Rectal smooth muscle tissue (tissue), 1 donor: ENCODE measurements at regions not wholly inside any gene's neighbourhood (a gene's known extent, or its start where the extent isn't known, plus 50 kb on each side); places are given as distances from the start of the nearest gene placed in this dataset.

Experiments used
- H3K27ac ChIP-seq: one replicate; pipeline ENCODE4 v1.7.0; 2013; ENCODE audit warnings: low read depth, low read length, inconsistent platforms
- H3K27me3 ChIP-seq: one replicate; pipeline ENCODE4 v1.7.0; 2013; ENCODE audit warnings: low read length; ENCODE audit not compliant: control insufficient read depth, insufficient read depth
- H3K36me3 ChIP-seq: one replicate; pipeline ENCODE4 v1.7.0; 2013; ENCODE audit warnings: low read length; ENCODE audit not compliant: control insufficient read depth, insufficient read depth
- H3K4me1 ChIP-seq: one replicate; pipeline ENCODE4 v1.7.0; 2013; ENCODE audit warnings: low read length; ENCODE audit not compliant: control insufficient read depth, insufficient read depth
- H3K4me3 ChIP-seq: one replicate; pipeline ENCODE4 v1.7.0; 2013; ENCODE audit warnings: low read length
- H3K9ac ChIP-seq: one replicate; pipeline ENCODE4 v1.7.0; 2013; ENCODE audit warnings: low read length

DNA sequence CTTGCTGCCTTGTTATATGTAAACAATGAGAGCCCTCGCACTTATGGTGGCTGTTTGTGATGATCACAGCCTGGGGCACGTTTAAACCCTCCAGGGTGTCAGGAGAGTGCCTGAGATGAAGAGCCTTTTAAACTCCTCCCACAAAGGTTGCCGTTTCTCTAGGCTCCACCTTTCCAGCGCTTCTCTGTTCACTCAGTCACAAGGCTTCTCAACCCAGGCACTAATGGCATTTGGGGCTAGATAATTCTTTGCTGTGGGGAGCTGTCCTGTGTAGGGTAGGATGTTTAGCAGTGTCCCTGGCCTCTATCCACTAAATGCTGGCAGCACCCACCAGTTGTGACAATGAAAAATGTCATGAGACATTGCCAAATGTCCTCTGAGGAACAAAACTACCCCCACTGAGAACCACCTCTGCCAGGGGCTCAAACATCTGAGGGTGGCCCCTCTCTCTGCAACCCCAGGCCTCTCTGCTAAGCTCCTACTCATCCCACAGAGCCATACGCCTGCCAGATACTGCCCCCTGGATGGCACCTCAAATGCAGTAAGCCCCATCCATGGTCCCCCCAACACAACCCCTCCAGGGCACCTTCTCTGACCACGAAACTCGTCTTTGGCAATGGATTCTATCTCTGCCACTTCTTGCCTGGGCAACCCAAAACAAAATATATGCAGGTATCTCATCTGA is 144.3 kb upstream of the ZMIZ1 start:
- H3K36me3 ChIP-seq, result no peaks in the 10 kb centered on the region
- H3K27me3 ChIP-seq, result no peaks in the 10 kb centered on the region
- no peak overlapping the region for H3K9ac ChIP-seq
- no peak overlapping the region for H3K27ac ChIP-seq
- H3K4me1 ChIP-seq, result no peaks in the 10 kb centered on the region
- H3K4me3 ChIP-seq, result no peak overlapping the region

DNA sequence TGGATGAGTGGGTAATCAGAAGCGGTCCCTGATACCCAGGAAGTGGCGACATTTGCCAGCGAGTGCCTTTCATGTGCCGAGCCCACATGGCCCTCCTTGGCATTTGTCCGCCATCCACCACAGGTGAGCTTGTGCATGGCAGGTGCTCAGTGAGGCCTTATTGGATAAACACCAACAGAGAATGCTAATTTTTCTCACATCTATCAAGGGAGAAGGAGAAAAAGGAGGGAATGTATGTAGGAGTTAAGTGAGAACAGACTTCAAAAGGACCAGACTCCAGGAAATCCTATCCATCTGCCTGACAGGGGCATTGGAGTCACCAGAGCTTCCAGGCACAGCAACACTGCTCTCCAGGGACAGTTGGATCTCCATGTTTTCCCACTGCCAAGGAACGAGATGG is 143.5 kb upstream of the ZMIZ1 start:
- Histone ChIP-seq H3K27me3 (no peaks in the 10 kb centered on the region), H3K4me3 (no peak overlapping the region), H3K4me1 (no peaks in the 10 kb centered on the region), H3K27ac (no peak overlapping the region), H3K9ac (no peak overlapping the region), H3K36me3 (no peaks in the 10 kb centered on the region)

GRCh38 chr10:78925800-78926319 is 142.9 kb upstream of the ZMIZ1 start:
- H3K36me3 ChIP-seq, result no peaks in the 10 kb centered on the region
- H3K4me3 ChIP-seq, result no peak overlapping the region
- H3K9ac ChIP-seq, result no peak overlapping the region
- H3K27me3 ChIP-seq, result no peaks in the 10 kb centered on the region
- no peak overlapping the region for H3K27ac ChIP-seq
- no peaks in the 10 kb centered on the region for H3K4me1 ChIP-seq

- no peak overlapping the region for H3K4me3 ChIP-seq
- no peaks in the 10 kb centered on the region for H3K27me3 ChIP-seq
- H3K27ac ChIP-seq, result no peak overlapping the region
- H3K9ac ChIP-seq, result no peak overlapping the region
- no peaks in the 10 kb centered on the region for H3K4me1 ChIP-seq
- no peaks in the 10 kb centered on the region for H3K36me3 ChIP-seq
Observed at GRCh38 chr10:78927257-78927995, 141.3 kb upstream of the ZMIZ1 start.

DNA sequence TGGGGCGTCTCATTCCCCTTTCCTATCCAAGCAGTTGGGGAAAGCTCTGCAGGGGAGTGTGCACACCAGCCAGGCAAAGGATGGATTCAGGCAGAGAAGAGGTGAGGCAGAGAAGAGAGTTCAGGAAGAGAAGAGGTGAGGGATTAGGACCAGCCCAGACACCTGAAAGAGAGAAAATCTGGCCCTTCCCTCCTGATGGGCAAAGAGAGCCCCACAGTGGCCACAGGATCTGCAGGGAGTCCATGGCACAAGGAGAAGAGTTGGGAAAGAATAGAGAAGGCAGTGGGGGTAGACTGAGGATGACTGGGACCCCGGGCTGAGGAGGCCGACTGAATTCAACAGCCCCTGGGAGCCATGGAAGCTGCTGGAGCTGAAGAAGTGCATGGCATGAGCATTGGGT is 140.4 kb upstream of the ZMIZ1 start:
- Histone ChIP-seq H3K27me3 (no peaks in the 10 kb centered on the region), H3K36me3 (no peaks in the 10 kb centered on the region), H3K27ac (no peak overlapping the region), H3K4me1 (no peaks in the 10 kb centered on the region), H3K9ac (no peak overlapping the region), H3K4me3 (no peak overlapping the region)

DNA sequence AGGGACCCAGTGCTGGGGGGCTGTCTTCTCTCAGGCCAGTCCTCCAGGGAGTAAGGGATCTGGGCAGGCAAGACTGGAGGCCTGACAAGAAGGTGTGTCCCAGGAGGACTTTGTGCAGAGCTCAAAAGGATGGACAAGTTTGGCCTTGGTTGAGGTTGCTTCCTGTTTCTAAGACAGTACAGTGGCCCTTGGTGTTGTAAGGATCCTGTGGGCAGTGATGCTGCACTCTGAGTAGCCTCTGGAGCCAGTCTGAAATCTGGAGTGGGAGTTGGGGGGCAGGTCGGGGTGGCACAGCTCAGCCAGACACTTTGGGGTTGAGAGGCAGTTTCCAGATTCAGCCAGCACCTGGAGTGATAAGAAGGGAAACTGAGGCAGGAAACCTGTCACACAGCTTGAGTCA is 139.2 kb upstream of the ZMIZ1 start:
- Histone ChIP-seq H3K4me1 (no peaks in the 10 kb centered on the region), H3K9ac (no peak overlapping the region), H3K4me3 (no peak overlapping the region), H3K27me3 (no peaks in the 10 kb centered on the region), H3K36me3 (no peaks in the 10 kb centered on the region), H3K27ac (no peak overlapping the region)

DNA sequence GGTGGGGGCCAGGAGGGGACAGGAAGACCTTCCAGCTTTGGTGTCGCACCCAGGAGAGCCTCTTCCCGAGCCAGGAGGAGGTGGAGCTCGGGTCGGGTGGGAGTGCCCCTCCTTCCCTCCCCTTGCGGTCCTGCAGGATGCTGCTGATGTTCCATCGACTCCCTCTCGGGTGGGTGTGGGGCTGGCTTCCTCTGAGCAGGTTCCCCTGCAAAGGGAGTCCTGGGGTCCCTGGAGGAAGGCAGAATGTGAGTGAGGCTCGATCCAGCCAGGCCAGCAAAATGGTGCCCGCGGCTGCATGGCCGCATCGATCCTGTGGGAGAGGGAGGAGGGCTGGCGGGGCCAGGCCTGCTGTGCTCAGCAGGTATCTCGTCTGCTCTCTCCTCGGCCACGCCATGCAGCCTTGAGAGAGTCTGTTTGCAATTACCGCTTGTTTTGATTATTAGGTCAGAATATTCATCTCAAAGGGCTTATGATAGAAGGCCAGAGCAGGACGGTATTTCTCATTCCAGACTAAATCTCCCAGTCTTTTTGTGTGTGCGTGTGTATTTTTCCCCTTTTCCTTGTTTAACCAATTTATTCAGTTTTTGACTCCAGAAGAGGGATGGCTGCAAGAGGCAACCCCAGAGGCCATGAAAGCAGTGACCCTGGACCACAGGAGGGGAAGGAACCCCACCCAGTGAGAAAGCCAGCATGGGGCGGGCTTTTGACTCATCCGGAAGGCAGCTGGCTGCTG is 137.3 kb upstream of the ZMIZ1 start:
- no peaks in the 10 kb centered on the region for H3K27me3 ChIP-seq
- H3K9ac ChIP-seq, result no peak overlapping the region
- no peak overlapping the region for H3K4me3 ChIP-seq
- H3K27ac ChIP-seq, result no peak overlapping the region
- H3K36me3 ChIP-seq, result no peaks in the 10 kb centered on the region
- H3K4me1 ChIP-seq, result no peaks in the 10 kb centered on the region

DNA sequence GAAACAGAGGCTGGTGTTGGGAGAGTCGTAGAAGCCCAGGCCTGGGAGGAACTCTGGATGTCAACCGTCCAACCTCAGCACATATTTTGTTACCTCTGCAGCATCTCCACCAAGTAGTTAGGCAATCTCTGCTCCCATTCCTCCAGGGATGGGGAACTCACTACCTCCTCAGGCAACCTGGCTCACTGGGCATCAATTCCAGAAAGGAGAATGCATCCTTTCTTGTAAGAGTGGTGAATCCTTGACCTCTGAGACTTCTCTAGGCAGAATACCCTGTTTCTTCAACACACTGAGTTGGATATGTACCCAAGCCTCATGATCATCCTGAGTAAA is 136.7 kb upstream of the ZMIZ1 start:
- no peaks in the 10 kb centered on the region for H3K27me3 ChIP-seq
- H3K27ac ChIP-seq, result no peak overlapping the region
- H3K36me3 ChIP-seq, result no peaks in the 10 kb centered on the region
- no peaks in the 10 kb centered on the region for H3K4me1 ChIP-seq
- no peak overlapping the region for H3K9ac ChIP-seq
- H3K4me3 ChIP-seq, result no peak overlapping the region

- no peak overlapping the region for H3K27ac ChIP-seq
- no peaks in the 10 kb centered on the region for H3K4me1 ChIP-seq
Observed at GRCh38 chr10:78932861-78933260, 135.9 kb upstream of the ZMIZ1 start.

DNA sequence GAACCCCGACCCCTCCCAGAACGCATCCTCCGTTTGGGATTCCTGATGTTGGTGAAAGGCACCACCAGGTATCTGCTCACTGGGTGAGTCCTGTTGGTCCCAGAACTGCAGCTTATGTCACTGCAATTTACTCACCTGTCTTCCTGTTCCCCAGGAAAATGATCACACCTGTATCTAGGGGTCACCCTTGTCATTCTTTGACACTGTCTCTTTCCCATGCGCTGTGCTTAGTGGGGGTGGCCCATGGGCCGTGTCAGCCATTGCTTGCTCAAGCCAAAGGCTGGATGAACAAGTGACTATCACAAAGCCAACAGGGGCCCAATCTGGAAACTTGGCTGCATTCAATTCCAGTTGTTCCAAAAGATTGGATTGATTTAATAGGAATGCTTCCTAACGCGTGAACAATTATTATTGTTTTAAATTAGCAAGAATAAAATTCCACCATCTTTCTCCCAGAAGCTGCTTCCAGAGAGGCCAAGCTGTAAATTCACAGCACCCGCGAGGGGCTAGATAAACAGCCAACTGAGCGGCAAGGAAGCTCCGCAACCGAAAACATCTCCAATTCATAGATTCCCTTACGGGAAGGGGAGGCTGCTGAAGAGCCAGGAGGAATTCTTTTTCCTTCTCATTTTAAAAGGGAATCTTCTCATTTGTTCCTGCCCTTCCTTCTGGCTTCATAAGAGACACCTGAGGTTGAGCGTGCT is 134.8 kb upstream of the ZMIZ1 start:
- Histone ChIP-seq H3K4me3 (no peak overlapping the region), H3K9ac (no peak overlapping the region), H3K4me1 (no peaks in the 10 kb centered on the region), H3K36me3 (no peaks in the 10 kb centered on the region), H3K27me3 (no peaks in the 10 kb centered on the region), H3K27ac (no peak overlapping the region)

More at GRCh38 chr10:78932861-78933260, 135.9 kb upstream of the ZMIZ1 start:
- Histone ChIP-seq H3K36me3 (no peaks in the 10 kb centered on the region), H3K9ac (no peak overlapping the region), H3K27me3 (no peaks in the 10 kb centered on the region), H3K4me3 (no peak overlapping the region)

DNA sequence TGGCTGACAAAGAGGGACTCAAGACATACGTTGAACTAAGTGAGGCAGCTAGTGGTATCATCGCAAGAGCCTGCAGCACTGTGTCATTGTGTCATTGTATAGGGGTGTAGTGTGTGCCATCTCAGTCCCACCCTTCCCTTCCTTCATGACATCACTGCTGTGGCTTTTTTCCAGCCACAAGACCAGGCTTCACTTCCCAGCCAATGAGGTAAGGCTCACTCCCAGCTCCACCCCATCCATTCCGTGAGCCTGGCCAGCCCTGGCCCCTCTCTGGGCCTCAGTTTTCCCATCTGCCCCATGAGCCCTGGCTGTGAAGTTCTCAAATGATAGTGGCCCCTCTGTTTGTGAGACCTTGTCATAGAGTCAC is 134.3 kb upstream of the ZMIZ1 start:
- no peak overlapping the region for H3K4me3 ChIP-seq
- H3K4me1 ChIP-seq, result no peaks in the 10 kb centered on the region
- no peak overlapping the region for H3K27ac ChIP-seq
- no peaks in the 10 kb centered on the region for H3K27me3 ChIP-seq
- no peaks in the 10 kb centered on the region for H3K36me3 ChIP-seq
- H3K9ac ChIP-seq, result no peak overlapping the region

GRCh38 chr10:78934994-78935602 is 133.7 kb upstream of the ZMIZ1 start:
- Histone ChIP-seq H3K36me3 (no peaks in the 10 kb centered on the region), H3K27ac (no peak overlapping the region), H3K9ac (no peak overlapping the region), H3K4me1 (no peaks in the 10 kb centered on the region), H3K27me3 (no peaks in the 10 kb centered on the region), H3K4me3 (no peak overlapping the region)
